Gastrocnemius medialis (tissue), 4 donors: ENCODE measurements at regions not wholly inside any gene's neighbourhood (a gene's known extent, or its start where the extent isn't known, plus 50 kb on each side); places are given as distances from the start of the nearest gene placed in this dataset.

Experiments used
- POLR2A ChIP-seq, 2 donors: fragments of 450-650 bp; IDR thresholded peaks; one replicate each; pipeline ENCODE4 v1.6.1; 2017; ENCODE audit warnings: antibody characterized with exemption in 2 of 2, mild to moderate bottlenecking in 2 of 2, moderate library complexity in 2 of 2
- TF ChIP-seq, protein P1 (sequence below), 5 experiments: fragments of 450-650 bp in 3 of 5; fragments of 200-600 bp in 2 of 5; sonication (generic) in 2 of 5; IDR thresholded peaks in 4 of 5; conservative IDR thresholded peaks in 1 of 5; 1 replicate in 4 of 5; 2 replicates in 1 of 5; pipeline ENCODE4 v1.5.1; 2016 to 2019; ENCODE audit warnings: antibody characterized with exemption in 5 of 5, mild to moderate bottlenecking in 3 of 5, moderate library complexity in 3 of 5

DNA sequence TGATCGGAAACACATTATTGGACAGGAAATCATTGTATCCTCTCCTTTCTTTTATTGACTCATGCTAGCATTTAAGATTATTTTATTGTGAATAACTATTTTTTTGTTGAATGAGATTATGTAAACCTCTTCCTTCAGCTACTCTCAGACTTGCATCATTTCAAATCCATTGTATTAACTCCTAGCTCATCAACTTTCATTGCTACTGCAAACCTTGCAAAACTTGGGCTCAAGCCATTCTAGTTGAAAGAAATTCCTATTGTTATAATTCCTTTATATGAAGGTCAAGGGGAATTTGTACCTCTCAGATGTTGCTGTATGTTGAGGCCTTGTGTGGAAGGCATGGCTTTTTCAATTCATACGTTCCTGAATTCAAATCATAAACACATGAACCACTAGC lies 1764.6 kb downstream of the SUCLG1 start:
- TF ChIP-seq, protein P1, sequence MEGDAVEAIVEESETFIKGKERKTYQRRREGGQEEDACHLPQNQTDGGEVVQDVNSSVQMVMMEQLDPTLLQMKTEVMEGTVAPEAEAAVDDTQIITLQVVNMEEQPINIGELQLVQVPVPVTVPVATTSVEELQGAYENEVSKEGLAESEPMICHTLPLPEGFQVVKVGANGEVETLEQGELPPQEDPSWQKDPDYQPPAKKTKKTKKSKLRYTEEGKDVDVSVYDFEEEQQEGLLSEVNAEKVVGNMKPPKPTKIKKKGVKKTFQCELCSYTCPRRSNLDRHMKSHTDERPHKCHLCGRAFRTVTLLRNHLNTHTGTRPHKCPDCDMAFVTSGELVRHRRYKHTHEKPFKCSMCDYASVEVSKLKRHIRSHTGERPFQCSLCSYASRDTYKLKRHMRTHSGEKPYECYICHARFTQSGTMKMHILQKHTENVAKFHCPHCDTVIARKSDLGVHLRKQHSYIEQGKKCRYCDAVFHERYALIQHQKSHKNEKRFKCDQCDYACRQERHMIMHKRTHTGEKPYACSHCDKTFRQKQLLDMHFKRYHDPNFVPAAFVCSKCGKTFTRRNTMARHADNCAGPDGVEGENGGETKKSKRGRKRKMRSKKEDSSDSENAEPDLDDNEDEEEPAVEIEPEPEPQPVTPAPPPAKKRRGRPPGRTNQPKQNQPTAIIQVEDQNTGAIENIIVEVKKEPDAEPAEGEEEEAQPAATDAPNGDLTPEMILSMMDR (IDR thresholded peaks at IDR 0.05 in 4 of 5, conservative IDR thresholded peaks at IDR 0.05 in 1 of 5): no peak
- TF ChIP-seq POLR2A (IDR thresholded peaks at IDR 0.05): no peak
